IPS-18a (cell line): ENCODE measurements at regions not wholly inside any gene's neighbourhood (a gene's known extent, or its start where the extent isn't known, plus 50 kb on each side); places are given as distances from the start of the nearest gene placed in this dataset.

Experiments
- H3K27ac ChIP-seq: one replicate; pipeline ENCODE4 v1.5.1; 2013; ENCODE audit warnings: low read length
- H3K27me3 ChIP-seq: one replicate; pipeline ENCODE4 v1.6.1; 2013; ENCODE audit warnings: mild to moderate bottlenecking, low read length; ENCODE audit not compliant: control insufficient read depth, insufficient read depth
- H3K36me3 ChIP-seq: one replicate; pipeline ENCODE4 v1.6.1; 2013; ENCODE audit warnings: low read depth, low read length; ENCODE audit not compliant: control insufficient read depth
- H3K4me1 ChIP-seq: one replicate; pipeline ENCODE4 v1.6.1; 2013; ENCODE audit warnings: low read depth, low read length; ENCODE audit not compliant: control insufficient read depth
- H3K4me3 ChIP-seq: one replicate; pipeline ENCODE4 v1.5.1; 2013; ENCODE audit warnings: low read length
- H3K9ac ChIP-seq: one replicate; pipeline ENCODE4 v1.6.1; 2013; ENCODE audit warnings: mild to moderate bottlenecking, low read length, moderate library complexity
- H3K9me3 ChIP-seq: one replicate; pipeline ENCODE4 v1.6.1; 2013; ENCODE audit warnings: low read depth, low read length; ENCODE audit not compliant: control insufficient read depth

DNA sequence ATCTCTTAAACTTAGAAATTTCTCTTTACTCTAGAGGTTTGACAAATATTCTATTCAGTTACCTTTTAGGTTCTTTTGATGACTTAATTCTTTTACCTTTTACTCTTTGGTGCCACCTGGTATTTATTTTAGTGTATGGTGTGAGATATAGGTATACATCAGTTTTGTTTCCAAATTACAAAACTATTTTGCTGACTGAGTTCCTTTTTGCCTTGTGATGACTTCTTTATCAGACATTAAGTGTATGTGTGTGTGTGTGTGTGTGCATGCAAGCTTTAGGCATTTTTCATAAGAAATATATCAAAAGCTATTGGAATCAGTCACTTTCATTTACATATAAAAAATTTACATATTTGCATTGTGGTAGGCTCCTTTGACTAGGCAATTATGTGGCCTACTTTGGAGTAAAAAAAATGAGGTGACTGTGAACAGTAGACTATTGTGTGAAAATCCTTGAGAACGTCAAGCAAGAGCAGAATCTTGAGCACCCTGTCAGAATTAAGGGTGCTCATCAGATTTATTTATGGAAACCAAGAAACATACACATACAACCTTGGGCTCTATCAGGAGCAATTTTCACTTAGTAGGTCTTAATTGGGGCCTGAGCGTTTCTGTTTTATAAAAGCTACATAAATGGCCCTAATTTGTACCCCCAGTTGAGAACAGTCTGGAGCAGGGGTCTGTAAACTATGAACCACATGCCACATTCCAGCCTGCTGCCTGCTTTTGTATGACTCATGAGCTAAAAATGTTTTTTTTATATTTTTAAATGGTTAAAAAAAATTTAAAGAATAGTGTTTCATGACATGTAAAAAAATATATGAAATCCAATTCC lies 415.9 kb downstream of the SLC4A3 start:
- Histone ChIP-seq H3K4me1 (peaks cover 34% of the 10 kb centered on the region), H3K36me3 (no peaks in the 10 kb centered on the region), H3K9me3 (no peaks in the 10 kb centered on the region), H3K4me3 (no peak overlapping the region), H3K9ac (no peak overlapping the region), H3K27ac (no peak overlapping the region), H3K27me3 (no peaks in the 10 kb centered on the region)

DNA sequence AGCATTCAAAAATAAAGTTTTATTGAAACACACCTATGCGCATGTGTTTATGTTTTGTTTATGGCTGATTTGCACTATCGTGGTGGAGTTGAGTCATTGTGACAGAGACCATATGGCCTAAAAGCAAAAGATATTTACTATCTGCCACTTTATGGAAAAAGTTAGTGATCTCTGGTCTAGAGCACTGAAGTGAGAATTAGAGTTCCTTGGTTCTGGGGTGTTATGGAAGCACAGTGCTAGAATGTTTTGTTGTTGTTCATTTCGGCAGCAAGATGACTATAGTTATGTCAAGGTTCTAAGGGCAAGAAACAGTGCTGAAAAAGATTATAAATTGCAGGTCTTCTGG lies 416.5 kb downstream of the SLC4A3 start:
- peaks cover 34% of the 10 kb centered on the region for H3K4me1 ChIP-seq
- H3K27ac ChIP-seq = no peak overlapping the region

DNA sequence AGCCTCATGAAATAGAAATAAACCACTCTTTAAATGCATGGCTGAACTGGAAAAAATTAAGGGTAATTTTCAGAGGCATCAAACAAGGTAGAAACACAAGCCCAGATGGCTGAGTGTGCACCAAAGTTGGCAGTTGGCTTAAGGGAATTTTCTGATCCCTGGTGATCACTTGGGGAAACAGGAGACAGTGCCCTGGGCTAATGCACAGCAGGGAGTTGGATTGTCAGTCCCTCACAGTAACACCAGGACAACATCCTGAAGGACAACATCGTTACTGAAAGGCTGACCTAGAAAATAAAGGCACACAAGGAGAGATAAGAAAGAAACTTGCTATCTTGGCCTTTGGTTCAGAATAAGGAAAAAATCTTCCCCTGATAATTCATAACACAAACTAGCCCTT lies 417.0 kb downstream of the SLC4A3 start:
- no peak overlapping the region for H3K27ac ChIP-seq
- H3K4me1 ChIP-seq = peaks cover 34% of the 10 kb centered on the region
- H3K4me3 ChIP-seq = no peak overlapping the region
- no peaks in the 10 kb centered on the region for H3K36me3 ChIP-seq
- H3K27me3 ChIP-seq = no peaks in the 10 kb centered on the region
- no peaks in the 10 kb centered on the region for H3K9me3 ChIP-seq
- H3K9ac ChIP-seq = no peak overlapping the region

More for the DNA sequence above, 416.5 kb downstream of the SLC4A3 start:
- Histone ChIP-seq H3K9me3 (no peaks in the 10 kb centered on the region), H3K36me3 (no peaks in the 10 kb centered on the region), H3K27me3 (no peaks in the 10 kb centered on the region), H3K4me3 (no peak overlapping the region), H3K9ac (no peak overlapping the region)

DNA sequence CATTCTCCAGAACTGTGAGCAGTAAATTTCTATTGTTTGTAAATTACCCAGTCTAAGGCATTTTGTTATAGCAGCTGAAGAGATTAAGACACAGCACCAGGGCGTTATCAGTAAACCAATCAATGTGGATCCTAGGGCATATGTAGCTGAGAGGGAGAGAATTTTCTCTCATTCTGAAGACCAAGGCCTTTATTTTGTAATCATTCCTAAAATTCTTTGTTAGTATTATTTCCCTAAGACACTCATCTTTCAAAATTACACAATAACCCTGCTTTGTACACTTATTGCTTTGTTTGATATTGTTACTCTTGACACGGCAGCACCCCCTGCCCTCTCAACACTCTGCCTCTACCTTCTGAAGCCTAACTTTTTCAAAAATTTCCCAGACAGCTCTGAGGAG lies 419.1 kb downstream of the SLC4A3 start:
- H3K4me3 ChIP-seq = no peak overlapping the region
- H3K4me1 ChIP-seq = peaks cover 28% of the 10 kb centered on the region
- no peak overlapping the region for H3K9ac ChIP-seq
- no peaks in the 10 kb centered on the region for H3K36me3 ChIP-seq
- H3K9me3 ChIP-seq = no peaks in the 10 kb centered on the region
- H3K27me3 ChIP-seq = no peaks in the 10 kb centered on the region
- no peak overlapping the region for H3K27ac ChIP-seq

DNA sequence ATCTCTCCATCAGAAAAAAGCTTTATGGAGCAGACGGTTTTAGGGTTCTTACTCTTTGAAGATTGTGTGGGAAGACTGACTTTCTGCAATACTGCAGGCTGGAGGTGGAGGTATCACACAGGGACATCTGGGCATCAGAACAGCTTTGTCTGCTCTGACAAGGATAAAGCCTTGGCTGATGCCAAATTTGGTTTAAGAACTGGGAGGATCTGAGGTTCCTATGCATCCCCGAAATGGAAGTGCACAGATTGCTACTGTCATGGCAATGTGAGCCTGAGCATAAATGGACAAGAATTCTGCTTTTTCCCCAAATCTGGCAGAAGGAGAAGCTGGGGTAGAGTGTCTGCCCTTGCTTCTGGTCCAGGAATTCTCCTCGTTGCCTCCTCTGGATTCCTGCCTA lies 424.3 kb downstream of the SLC4A3 start:
- H3K9me3 ChIP-seq = no peaks in the 10 kb centered on the region
- H3K27ac ChIP-seq = no peak overlapping the region
- H3K9ac ChIP-seq = no peak overlapping the region
- no peaks in the 10 kb centered on the region for H3K4me1 ChIP-seq
- H3K4me3 ChIP-seq = no peak overlapping the region
- no peaks in the 10 kb centered on the region for H3K36me3 ChIP-seq
- H3K27me3 ChIP-seq = no peaks in the 10 kb centered on the region

DNA sequence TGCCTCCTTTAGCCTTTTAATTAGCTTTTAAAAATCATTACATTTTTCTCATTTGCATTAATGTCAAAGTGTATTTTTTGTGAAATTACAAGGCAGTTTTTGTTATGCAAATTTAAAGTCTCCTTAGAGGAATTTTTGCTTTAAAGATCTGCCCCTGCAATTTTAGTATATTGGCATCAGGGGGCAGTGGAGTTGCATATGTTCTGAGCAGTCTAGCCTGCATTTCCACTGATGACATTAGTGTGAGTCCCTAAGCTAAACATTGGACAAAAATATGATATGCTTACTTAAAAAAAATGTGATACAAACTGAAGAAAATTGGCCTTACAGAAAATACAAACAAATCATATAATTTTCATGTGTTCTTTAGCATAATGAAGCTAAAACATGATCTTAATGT lies 426.5 kb downstream of the SLC4A3 start:
- no peaks in the 10 kb centered on the region for H3K4me1 ChIP-seq
- no peaks in the 10 kb centered on the region for H3K36me3 ChIP-seq
- H3K9ac ChIP-seq = no peak overlapping the region
- no peak overlapping the region for H3K27ac ChIP-seq
- H3K4me3 ChIP-seq = no peak overlapping the region
- no peaks in the 10 kb centered on the region for H3K9me3 ChIP-seq
- no peaks in the 10 kb centered on the region for H3K27me3 ChIP-seq

DNA sequence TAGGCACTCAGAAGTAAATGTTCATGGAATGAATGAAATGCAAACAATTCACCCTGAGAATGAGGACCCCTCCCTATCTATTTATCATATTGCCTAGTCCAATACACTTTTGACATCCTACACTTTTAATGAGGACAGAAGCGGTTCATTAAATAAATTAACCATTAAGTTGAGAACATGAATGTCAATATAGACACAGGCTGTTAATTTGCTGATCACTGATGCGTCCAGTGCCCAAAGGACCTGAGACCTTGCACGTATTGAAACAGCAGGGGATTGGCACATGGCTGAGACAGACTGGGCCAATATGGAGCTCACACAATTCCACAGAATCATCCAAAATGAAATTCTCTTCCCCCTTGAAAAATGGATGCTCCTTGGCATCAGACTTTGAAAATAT lies 430.0 kb downstream of the SLC4A3 start:
- Histone ChIP-seq H3K36me3 (no peaks in the 10 kb centered on the region), H3K27me3 (no peaks in the 10 kb centered on the region), H3K27ac (no peak overlapping the region), H3K9ac (no peak overlapping the region), H3K4me1 (no peaks in the 10 kb centered on the region), H3K4me3 (no peak overlapping the region), H3K9me3 (no peaks in the 10 kb centered on the region)

DNA sequence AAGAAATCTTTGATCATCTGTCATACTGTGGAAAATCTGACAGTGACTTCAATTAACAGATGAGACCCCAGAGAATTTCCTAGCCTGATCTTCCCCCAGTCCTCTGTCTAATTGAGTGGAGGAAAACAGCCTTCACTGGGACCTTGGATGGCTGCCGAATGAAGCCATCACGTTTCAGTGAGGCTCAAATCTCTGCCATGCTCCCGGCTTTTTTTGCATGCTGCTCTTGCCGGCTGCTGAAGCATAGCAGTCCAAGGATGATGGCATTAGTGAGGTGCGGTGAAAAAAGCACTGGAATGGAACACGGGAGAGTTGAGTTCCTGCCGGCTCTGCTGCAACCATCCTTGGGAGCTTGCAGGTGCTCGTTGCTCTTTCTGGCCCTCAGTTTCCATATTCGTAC lies 430.5 kb downstream of the SLC4A3 start:
- Histone ChIP-seq H3K27me3 (no peaks in the 10 kb centered on the region), H3K9me3 (no peaks in the 10 kb centered on the region), H3K36me3 (no peaks in the 10 kb centered on the region), H3K4me3 (no peak overlapping the region), H3K9ac (no peak overlapping the region), H3K4me1 (no peaks in the 10 kb centered on the region), H3K27ac (no peak overlapping the region)

DNA sequence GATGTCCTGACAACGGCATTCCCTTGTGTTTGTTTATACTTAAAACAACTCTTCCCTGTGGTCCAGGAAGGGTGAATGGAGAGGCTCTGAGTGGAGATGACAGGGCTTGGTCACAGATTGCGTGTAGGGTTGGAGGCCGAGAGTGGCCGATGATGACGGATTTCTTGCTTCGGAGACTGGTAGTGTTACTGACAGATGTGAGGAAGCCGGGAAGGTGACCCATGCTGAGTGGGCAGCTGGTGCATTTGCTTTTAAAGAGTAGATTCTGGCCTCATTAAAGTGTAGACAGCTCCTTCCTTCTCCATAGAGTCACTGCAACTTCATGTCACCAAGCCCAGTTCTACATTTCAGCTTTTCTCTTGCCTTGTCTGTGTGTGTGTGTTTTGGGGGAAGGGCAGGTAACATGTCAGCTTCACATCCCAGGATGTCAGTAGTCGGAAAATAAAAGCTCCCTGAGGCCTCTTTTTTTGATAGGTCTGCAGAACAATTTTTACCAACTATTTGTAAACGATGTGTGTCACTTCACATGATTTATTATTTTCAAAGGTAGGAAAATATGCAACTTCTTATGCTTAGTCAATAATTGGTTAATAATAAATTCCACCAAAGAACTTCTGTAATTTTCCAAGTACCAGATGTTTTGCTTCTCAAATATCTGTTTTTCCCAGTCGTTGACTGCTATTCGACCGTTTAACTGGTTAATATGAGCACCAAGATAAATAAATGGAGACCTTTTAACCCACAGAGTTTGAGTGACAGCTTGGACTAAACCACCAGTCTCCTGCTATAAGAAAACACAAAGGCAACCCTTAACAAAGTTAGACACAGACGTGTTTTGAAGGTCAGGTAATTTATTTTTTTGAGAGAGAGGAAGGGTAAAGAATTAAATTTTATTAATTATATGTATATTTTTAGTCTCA lies 436.9 kb downstream of the SLC4A3 start:
- H3K9me3 ChIP-seq = no peaks in the 10 kb centered on the region
- H3K4me1 ChIP-seq = no peaks in the 10 kb centered on the region
- H3K27me3 ChIP-seq = no peaks in the 10 kb centered on the region

DNA sequence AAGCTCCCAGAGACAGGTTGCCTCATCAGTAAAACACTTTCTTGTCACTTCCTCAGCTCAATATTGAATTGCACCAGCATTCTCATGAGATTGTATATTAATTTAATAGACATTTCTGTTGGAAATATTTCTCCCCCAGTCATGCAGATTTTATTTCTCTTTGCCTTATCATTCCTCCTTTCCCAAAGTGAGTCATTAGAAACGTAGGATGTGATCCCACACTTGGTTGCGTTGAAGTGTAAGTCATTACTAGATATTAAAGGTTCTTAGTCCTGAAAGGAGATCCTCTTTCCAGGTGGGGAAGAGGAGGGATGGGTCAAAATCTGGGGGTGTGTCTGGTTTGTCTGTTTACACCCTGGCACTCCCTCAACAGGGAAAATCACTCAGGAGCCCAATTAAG lies 438.2 kb downstream of the SLC4A3 start:
- no peak overlapping the region for H3K4me3 ChIP-seq
- no peaks in the 10 kb centered on the region for H3K4me1 ChIP-seq
- H3K36me3 ChIP-seq = no peaks in the 10 kb centered on the region
- H3K9me3 ChIP-seq = no peaks in the 10 kb centered on the region
- no peak overlapping the region for H3K9ac ChIP-seq
- H3K27ac ChIP-seq = no peak overlapping the region
- H3K27me3 ChIP-seq = no peaks in the 10 kb centered on the region

More for the DNA sequence above, 436.9 kb downstream of the SLC4A3 start:
- Histone ChIP-seq H3K4me3 (no peak overlapping the region), H3K9ac (no peak overlapping the region), H3K36me3 (no peaks in the 10 kb centered on the region), H3K27ac (no peak overlapping the region)

DNA sequence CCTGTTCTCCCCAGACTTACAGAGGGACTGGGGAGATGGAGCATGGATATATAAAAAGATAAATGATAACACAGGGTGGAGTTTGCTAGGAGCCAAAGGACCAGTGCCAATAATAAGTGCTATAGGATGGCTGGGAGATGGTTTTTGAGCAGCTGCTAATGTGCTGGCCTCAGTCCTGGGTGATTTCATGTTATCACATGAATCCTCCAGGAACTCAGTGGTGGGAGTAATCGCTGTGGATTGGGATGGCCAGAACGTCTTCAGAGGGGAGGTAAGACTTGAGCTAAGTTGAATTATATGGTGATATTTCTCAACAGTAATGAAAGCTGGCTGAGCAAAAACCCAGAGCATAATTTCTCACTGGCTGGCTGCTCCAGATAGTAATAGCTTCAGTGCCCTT lies 441.4 kb downstream of the SLC4A3 start:
- H3K9me3 ChIP-seq = no peaks in the 10 kb centered on the region
- H3K27me3 ChIP-seq = no peaks in the 10 kb centered on the region
- H3K36me3 ChIP-seq = no peaks in the 10 kb centered on the region

More for the DNA sequence above, 441.4 kb downstream of the SLC4A3 start:
- no peak overlapping the region for H3K4me3 ChIP-seq
- H3K27ac ChIP-seq = no peak overlapping the region
- no peaks in the 10 kb centered on the region for H3K4me1 ChIP-seq
- no peak overlapping the region for H3K9ac ChIP-seq
